ENCODE measurements at regions not wholly inside any gene's neighbourhood (a gene's known extent, or its start where the extent isn't known, plus 50 kb on each side); places are given as distances from the start of the nearest gene placed in this dataset.

- DNase-seq: no peak
Observed at GRCh38 chr6:56407883-56408410, 160.6 kb upstream of the COL21A1 start.

GRCh38 chr6:56406276-56407269 is 159.2 kb upstream of the COL21A1 start:
- no peak for DNase-seq

- DNase-seq: no peak
Observed at GRCh38 chr6:56404599-56404998, 157.2 kb upstream of the COL21A1 start.

GRCh38 chr6:56403745-56404144 is 156.4 kb upstream of the COL21A1 start:
- DNase-seq: no peak

- DNase-seq: no peak
Observed at GRCh38 chr6:56401477-56402070, 154.2 kb upstream of the COL21A1 start.

- DNase-seq: no peak
Observed at GRCh38 chr6:56400273-56400672, 152.9 kb upstream of the COL21A1 start.

GRCh38 chr6:56399672-56400263 is 152.4 kb upstream of the COL21A1 start:
- DNase-seq: no peak

- no peak for DNase-seq
Observed at GRCh38 chr6:56399250-56399671, 151.9 kb upstream of the COL21A1 start.

- no peak for DNase-seq
Observed at GRCh38 chr6:56396435-56396834, 149.1 kb upstream of the COL21A1 start.

GRCh38 chr6:56393615-56394612 is 146.5 kb upstream of the COL21A1 start:
- DNase-seq: no peak

- DNase-seq: no peak
Observed at GRCh38 chr6:56388415-56388755, 141.0 kb upstream of the COL21A1 start.

- DNase-seq: no peak
Observed at GRCh38 chr6:56387621-56388414, 140.4 kb upstream of the COL21A1 start.

GRCh38 chr6:56386717-56387116 is 139.3 kb upstream of the COL21A1 start:
- no peak for DNase-seq

GRCh38 chr6:56385981-56386593 is 138.7 kb upstream of the COL21A1 start:
- DNase-seq: no peak

GRCh38 chr6:56383160-56383559 is 135.8 kb upstream of the COL21A1 start:
- no peak for DNase-seq

GRCh38 chr6:56382416-56382940 is 135.1 kb upstream of the COL21A1 start:
- DNase-seq: no peak

- DNase-seq: peak; percentile 48
Observed at GRCh38 chr6:56381801-56382251, 134.4 kb upstream of the COL21A1 start.

- no peak for DNase-seq
Observed at GRCh38 chr6:56380476-56380875, 133.1 kb upstream of the COL21A1 start.

- no peak for DNase-seq
Observed at GRCh38 chr6:56378966-56379585, 131.7 kb upstream of the COL21A1 start.

- DNase-seq: no peak
Observed at GRCh38 chr6:56378507-56378906, 131.1 kb upstream of the COL21A1 start.

All from fibroblast of skin of right quadriceps (primary cell).